Left lobe of liver (tissue), 2 donors: ENCODE measurements at regions not wholly inside any gene's neighbourhood (a gene's known extent, or its start where the extent isn't known, plus 50 kb on each side); places are given as distances from the start of the nearest gene placed in this dataset.
A peak's percentile ranks its signal among the peaks of the same experiment; 100 is the strongest.

Source experiments
- ATAC-seq: fragments of 200-7000 bp; cut with Tn5 transposase; one replicate; pipeline ENCODE4 v1.9.1; 2020; ENCODE audit warnings: mild to moderate bottlenecking, moderate library complexity
- DNase-seq: peaks from one replicate; pipeline ENCODE4 v3.0.0-alpha.2; 2020; ENCODE audit warnings: low spot score
- donor health status: DM: no; HTN: no; CAD: no; lungs with moderate emphysema.
- donor health status: DM: no; HTN: yes; CAD: no.

GRCh38 chr18:42586601-42587000 lies 528.9 kb downstream of the RIT2 start:
- DNase-seq (no peak), ATAC-seq (peak; percentile 29)

- no peak for DNase-seq
- no peak for ATAC-seq
Measured at GRCh38 chr18:42588786-42589185, 526.7 kb downstream of the RIT2 start.

- ATAC-seq, result no peak
- no peak for DNase-seq
Measured at GRCh38 chr18:42604820-42605219, 510.7 kb downstream of the RIT2 start.

GRCh38 chr18:42606886-42607495 lies 508.5 kb downstream of the RIT2 start:
- no peak for ATAC-seq
- DNase-seq, result no peak

GRCh38 chr18:42611134-42611533 lies 504.4 kb downstream of the RIT2 start:
- ATAC-seq, result no peak
- no peak for DNase-seq

GRCh38 chr18:42614619-42615293 lies 500.7 kb downstream of the RIT2 start:
- DNase-seq (no peak), ATAC-seq (no peak)

GRCh38 chr18:42617221-42617620 lies 498.3 kb downstream of the RIT2 start:
- ATAC-seq, result no peak
- DNase-seq, result no peak

- ATAC-seq (no peak), DNase-seq (no peak)
Measured at GRCh38 chr18:42619771-42620170, 495.7 kb downstream of the RIT2 start.

GRCh38 chr18:42620657-42621056 lies 494.8 kb downstream of the RIT2 start:
- ATAC-seq, result no peak
- no peak for DNase-seq

GRCh38 chr18:42623935-42624334 lies 491.6 kb downstream of the RIT2 start:
- DNase-seq (no peak), ATAC-seq (no peak)

- ATAC-seq, result no peak
- no peak for DNase-seq
Measured at GRCh38 chr18:42632801-42633200, 482.7 kb downstream of the RIT2 start.

- ATAC-seq, result peak; percentile 94
- no peak for DNase-seq
Measured at GRCh38 chr18:42635378-42636048, 480.0 kb downstream of the RIT2 start.

GRCh38 chr18:42636309-42636708 lies 479.2 kb downstream of the RIT2 start:
- ATAC-seq (no peak), DNase-seq (no peak)

GRCh38 chr18:42640160-42640559 lies 475.3 kb downstream of the RIT2 start:
- no peak for ATAC-seq

GRCh38 chr18:42641996-42642395 lies 473.5 kb downstream of the RIT2 start:
- no peak for DNase-seq
- no peak for ATAC-seq

More at GRCh38 chr18:42640160-42640559, 475.3 kb downstream of the RIT2 start:
- no peak for DNase-seq

- DNase-seq (no peak), ATAC-seq (no peak)
Measured at GRCh38 chr18:42644729-42645131, 470.8 kb downstream of the RIT2 start.

GRCh38 chr18:42649331-42650035 lies 466.0 kb downstream of the RIT2 start:
- DNase-seq (no peak), ATAC-seq (no peak)

- ATAC-seq (no peak), DNase-seq (no peak)
Measured at GRCh38 chr18:42654556-42654955, 460.9 kb downstream of the RIT2 start.

GRCh38 chr18:42657551-42657950 lies 457.9 kb downstream of the RIT2 start:
- ATAC-seq (no peak), DNase-seq (no peak)

- ATAC-seq, result no peak
- DNase-seq, result no peak
Measured at GRCh38 chr18:42658171-42658570, 457.3 kb downstream of the RIT2 start.

GRCh38 chr18:42659187-42659586 lies 456.3 kb downstream of the RIT2 start:
- ATAC-seq (no peak), DNase-seq (no peak)

- no peak for DNase-seq
- ATAC-seq, result no peak
Measured at GRCh38 chr18:42670860-42671259, 444.6 kb downstream of the RIT2 start.
